GM18951 (cell line): ENCODE measurements at regions not wholly inside any gene's neighbourhood (a gene's known extent, or its start where the extent isn't known, plus 50 kb on each side); places are given as distances from the start of the nearest gene placed in this dataset.
"Not testable (repeated sequence)": the region's sequence is repeated elsewhere in the genome, so short reads cannot be mapped to it uniquely, and the experiment has no call there.

Experiments
- POLR2A ChIP-seq: IDR thresholded peaks from 4 replicates; pipeline ENCODE4 v1.6.1; 2011; ENCODE audit warnings: mild to moderate bottlenecking; ENCODE audit not compliant: insufficient read length, insufficient read depth; ENCODE audit errors: extremely low read depth
- in situ Hi-C: fragments of 300-500 bp; cut with MboI; formaldehyde crosslinking; loops from one replicate; pipeline ENCODE4 v1.12.0; 2022; ENCODE audit warnings: low sequenced_read_pairs, mixed read lengths, inconsistent platforms; ENCODE audit not compliant: unreplicated experiment

DNA sequence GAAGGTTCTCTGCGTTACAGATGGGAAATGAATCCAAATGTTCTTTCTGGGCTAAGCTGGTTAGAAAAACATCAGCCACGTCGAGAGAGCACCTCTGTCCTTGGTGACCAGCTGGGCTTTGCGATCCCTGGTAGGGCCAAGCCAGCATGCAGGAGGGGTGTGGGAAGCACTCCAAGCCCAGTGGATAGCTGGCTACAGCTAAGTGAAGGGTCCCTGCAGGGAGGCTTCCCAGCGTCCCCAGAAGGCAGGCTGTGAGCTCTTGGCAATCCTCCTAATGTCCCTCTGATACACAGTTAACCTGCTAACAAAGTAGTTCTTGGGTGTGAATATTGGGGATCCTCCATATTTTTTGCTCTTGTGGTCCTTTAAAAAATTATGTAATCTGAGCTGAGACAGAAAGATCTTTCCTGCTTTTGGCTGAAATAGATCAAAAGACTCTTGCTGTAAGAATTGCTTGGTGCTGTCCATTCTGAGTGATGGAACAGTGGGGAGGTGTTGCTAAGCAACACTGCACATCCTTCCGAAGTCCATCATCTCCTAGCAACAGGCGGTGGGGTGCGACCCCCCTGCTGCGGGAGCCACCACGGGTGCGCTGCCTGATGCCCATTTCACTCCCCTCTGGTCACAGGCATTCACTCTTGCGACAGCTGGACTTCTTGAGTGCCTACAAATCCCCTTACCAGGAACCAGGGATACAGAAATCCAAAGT lies 88.5 kb upstream of the UXS1 start:
- in situ Hi-C loops = no loop called here
- no peak for TF ChIP-seq POLR2A

DNA sequence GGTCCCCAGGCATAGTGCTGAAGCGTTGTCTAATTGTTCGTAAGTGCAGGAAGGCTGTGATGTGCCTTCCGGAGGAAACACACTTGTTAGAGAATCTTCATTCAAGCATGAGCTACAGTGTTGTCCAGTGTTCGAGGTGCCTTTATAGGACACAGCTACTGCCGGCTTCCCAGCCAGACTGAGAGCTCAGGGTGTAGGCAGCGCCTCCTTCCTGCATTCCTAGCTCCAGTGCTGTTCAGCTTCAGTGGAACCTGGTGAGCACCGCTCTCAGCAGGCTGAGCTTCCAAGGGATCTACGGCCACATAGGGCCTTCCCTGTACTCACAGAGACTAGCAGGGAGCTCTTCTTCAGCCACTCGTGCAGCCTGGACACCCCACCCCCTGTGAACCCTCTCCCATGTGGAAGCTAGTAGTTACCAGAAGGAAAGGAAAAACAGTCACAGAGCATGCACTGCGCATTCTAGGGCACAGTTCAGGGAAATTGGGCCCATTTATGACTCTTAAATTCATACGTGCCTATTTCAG lies 87.9 kb upstream of the UXS1 start:
- in situ Hi-C loops = not testable (repeated sequence)

DNA sequence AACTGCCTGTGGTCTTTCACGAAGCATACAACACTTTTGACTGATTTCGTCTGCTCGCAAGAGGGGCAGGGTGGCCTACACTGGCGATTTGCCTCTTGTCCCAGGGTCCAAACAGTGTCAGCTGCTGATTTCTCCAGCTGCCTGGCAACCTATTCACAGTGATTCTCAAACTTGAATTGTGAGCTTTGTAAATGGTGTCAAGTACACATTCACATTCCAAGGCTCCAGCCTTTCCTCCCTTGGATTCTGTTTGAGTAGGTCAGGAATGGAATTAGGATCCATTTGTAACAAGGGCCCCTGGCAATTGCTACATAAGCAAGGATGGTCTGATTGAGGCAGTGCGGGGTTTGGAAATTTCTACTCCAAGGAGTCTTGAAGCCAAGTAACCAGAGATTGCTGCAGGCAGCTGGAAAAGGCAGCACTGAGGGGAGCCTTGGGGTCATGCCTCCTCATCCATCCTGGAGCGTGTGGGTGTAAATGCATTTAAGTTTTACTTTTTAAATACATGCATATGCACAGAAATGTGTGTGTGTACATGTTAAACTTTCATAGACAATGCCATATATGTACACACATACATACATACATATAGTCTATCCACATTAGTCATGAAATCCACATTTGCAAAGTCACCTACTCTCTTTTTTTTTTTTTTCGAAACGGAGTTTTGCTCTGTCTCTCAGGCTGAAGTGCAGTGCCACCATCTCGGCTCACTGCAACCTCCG lies 86.8 kb upstream of the UXS1 start:
- TF ChIP-seq POLR2A = no peak
- in situ Hi-C loops = no loop called here

DNA sequence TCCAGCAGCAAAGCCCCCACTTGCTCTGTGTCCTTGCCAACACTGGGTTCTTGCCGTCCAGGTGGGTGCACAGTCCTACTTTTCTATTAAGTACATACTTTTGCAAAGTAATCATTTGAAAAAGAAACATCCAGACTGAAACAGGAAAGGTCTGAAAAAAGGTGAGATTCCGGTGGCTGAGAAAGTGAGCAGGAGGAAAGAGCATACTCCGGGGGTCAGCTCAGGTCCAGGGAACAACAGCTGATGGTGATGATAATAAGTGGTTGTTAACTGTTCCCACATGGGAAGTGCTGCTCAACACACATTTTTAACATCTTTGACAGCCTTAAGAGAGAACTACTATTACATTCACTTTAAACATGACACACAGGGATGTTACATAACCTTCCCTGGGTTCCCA lies 86.1 kb upstream of the UXS1 start:
- TF ChIP-seq POLR2A = no peak

DNA sequence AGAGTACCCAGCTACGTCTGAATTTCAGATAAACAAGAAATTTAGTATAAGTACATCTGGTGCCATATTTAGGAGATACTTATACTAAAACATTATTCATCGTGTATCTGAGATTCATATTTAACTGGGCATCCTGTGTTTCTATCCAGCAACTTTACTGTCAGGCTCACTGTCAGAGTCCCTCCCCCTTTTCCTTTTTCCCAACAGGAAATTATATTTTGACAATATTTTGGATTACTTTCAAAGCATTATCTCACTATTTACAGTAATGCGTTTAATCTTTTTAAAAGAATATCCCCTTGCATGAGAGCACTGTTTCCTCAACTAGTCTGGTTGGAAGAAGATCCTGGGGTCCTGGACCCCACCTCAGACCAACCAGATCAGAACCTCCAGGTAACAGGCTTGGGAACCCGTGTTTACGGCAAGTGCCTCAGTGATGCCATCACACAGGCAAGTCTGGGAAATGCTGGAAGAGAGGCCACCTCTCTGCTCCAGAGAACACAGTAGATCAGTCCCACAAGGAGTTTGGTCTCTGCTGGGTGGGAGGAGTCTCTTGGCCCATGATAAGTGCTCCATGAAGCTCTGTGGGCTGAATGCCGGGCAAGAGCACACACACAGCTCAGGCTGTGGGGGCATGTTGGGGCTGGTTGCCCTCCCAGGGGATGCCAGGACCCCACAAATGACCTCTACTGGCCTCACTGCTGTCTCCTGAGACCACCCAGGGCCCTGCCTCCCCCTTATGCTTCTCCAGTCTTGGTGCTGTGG lies 84.2 kb upstream of the UXS1 start:
- in situ Hi-C loops = no loop called here
- no peak for TF ChIP-seq POLR2A

More for the DNA sequence above, 86.1 kb upstream of the UXS1 start:
- in situ Hi-C loops = no loop called here

DNA sequence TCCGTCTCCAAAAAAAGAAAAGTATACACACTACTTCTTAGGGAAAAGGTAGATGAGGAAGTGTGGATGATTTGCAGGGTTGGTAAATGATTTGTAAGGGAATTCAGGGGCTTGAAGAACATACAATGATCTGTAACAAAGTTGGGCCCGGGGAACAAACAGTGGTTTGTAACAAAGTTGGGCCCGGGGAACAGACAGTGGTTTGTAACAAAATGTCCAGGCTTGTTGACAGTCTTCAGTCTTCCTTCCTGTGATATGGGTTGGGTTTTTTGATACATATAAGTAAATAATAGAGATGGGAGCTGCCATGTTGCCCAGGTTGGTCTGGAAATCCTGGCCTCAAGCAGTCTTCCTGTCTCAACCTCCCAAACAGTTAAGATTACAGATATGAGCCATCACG lies 83.3 kb upstream of the UXS1 start:
- no peak for TF ChIP-seq POLR2A
- in situ Hi-C loops = no loop called here

DNA sequence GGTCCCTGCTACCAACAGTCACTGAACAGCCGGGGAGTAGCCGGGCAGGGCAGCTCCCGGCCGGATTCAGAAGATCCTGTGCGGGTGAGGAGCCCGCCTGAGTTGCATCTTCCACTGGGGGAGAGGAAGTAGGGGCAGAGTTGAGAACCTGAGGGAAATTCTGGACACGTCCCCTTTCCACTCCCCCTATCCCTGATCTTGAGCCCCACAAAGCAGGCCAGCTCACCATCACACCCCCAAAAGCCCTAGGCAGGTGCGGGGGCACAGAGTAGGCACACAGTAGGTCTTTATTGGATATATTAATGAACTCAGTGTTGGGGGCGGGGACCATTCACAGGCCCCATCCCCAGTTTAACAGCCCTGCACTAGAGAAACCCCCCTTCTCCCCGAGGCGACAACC lies 81.9 kb upstream of the UXS1 start:
- in situ Hi-C loops = no loop called here
- no peak for TF ChIP-seq POLR2A

DNA sequence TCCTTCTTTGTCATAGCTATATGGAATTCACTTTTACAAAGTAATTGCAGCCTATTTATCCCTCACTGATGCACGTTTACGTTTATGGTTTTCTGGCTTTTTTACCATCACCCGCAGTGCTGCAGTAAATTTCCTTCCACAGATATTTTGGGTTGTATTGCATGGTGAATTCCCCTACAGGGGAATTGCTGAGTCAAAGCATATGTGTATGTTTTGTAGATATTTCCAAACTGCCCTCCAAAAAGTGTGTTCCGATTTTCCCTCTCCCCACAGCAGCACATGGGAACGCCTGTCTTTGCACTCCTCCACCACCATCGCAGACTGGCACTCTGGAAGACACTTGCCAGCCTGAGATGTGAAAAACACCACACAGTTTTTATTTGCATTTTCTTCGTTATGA lies 80.6 kb upstream of the UXS1 start:
- in situ Hi-C loops = loop anchor here (25.0 kb wide), 1 partner anchor 263 kb away; no protein-coding TSS in a partner anchor
- no peak for TF ChIP-seq POLR2A

DNA sequence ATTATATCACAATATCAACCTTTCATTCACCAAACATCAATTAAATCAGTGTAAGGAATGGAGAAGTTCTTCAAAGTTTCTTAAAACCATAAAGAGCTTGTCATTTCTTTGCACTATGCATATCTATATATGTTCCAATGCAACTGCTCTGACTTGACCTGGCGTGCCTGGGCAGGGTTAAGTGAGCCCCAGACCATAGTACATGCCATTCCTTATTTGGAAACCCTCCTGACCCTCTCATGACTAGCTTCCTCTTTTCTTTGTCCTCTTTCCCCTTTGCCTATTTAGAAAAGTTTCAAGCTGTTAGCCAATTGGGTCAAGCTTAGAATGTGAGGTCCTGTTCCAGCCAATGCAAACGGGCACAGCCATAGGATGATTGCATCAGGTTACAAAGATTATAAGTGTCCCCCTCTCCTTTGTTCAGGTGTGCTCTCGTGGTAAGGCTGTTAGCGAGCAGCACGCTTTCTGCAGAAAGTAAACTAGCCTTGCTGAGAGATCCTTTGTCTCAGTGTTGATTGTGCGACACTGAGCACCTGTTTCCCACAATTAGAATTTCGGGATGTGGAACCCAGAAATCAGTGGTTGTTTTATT lies 78.2 kb upstream of the UXS1 start:
- no peak for TF ChIP-seq POLR2A
- in situ Hi-C loops = loop anchor here (25.0 kb wide), 1 partner anchor 265 kb away; no protein-coding TSS in a partner anchor

DNA sequence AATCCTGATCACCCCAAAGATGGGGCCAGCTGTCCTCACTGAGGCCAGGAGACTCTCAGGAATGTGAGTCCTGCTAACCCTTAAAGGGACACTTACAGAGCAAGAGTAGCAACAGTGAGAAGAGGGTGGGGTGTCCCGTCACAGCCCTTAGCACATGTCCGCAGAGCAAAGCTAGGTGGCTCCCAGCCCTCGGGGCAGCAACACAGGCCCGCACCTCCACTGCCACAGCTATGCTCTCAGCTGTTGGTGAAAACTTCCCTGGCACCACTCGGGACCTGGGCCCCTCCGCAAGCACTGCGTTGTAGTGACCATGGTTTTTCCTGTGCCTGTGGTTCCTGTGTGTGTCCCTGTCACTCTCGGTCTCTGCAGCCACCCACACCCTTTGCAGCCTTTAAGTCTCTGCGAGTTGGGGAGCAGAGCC lies 76.4 kb upstream of the UXS1 start:
- no peak for TF ChIP-seq POLR2A
- in situ Hi-C loops = loop anchor here (25.0 kb wide), 1 partner anchor 267 kb away; no protein-coding TSS in a partner anchor

DNA sequence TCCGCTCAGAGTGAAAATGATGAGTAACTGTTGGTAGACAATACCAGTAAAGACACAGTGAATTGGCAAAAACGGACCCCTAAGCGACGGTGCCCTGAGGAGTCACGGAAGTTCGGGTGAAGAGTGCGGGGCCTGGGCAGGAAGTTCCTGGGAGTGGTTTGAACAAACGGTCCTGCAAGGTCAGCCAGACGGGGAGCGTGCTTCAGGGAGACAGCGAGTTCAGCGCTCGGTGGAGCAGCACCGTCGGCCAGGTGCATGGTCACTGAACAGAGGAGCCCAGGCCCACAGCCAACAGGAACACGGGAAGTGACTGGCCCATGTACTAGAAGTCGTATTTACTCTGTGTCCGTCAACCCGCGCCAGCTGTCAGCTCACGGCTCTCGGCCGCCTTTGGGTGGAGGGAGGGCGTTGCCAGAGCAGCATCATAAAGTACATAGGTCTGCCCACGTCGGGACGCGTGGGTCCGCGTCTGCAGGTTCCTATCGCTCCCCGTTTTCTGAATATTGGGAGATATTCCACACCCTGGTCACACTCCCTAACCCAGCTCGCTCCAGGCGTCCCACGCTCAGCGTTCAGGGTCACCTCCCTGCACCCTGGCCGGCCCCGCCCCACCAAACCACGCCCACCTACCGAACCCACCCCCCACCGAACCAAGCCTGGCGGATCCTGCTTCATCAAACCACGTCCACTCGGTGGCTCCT lies 75.6 kb upstream of the UXS1 start:
- TF ChIP-seq POLR2A = no peak
- in situ Hi-C loops = loop anchor here (25.0 kb wide), 1 partner anchor 268 kb away; no protein-coding TSS in a partner anchor

DNA sequence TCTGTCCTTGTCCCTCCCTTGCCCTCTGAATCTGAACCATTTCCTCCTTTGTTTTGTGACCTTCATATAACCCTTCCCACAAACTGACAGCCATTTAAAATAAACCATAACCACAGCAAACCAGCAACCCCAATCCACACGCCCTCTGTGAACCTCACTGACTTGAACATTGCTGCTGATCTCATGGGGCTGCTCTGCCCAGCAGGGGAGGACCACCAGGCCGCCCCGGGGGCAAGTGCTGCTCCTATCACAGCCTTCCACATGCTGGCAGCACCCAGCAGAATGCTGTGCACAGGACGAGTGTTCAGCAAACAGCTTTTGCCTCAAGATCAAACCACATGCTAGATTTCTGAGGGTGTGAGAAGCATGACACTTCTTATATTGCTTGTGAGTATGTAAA lies 73.9 kb upstream of the UXS1 start:
- TF ChIP-seq POLR2A = no peak
- in situ Hi-C loops = loop anchor here (25.0 kb wide), 1 partner anchor 269 kb away; no protein-coding TSS in a partner anchor
